Small intestine (tissue), 7 donors: ENCODE measurements at regions not wholly inside any gene's neighbourhood (a gene's known extent, or its start where the extent isn't known, plus 50 kb on each side); places are given as distances from the start of the nearest gene placed in this dataset.
A peak's percentile ranks its signal among the peaks of the same experiment; 100 is the strongest.
"Not testable (repeated sequence)": the region's sequence is repeated elsewhere in the genome, so short reads cannot be mapped to it uniquely, and the experiment has no call there.

Experiments
- DNase-seq, 2 donors: peaks; one replicate each; pipeline versions ENCODE4 v3.0.0 to v3.0.0-alpha.2; 2013
- FAIRE-seq: peaks from 2 replicates; lab custom pipeline; 2012; peaks lifted over from hg19 to GRCh38; lab: Jason Lieb, UNC
- H3K27ac ChIP-seq, 3 donors: one replicate each; pipeline ENCODE4 v1.5.1; 2013; ENCODE audit warnings: low read length in 2 of 3, mild to moderate bottlenecking in 2 of 3, control low read depth in 1 of 3, inconsistent platforms in 1 of 3, low read depth in 1 of 3, moderate library complexity in 1 of 3
- H3K27me3 ChIP-seq, 3 donors: one replicate each; pipeline ENCODE4 v1.6.1; 2013; ENCODE audit warnings: low read length in 3 of 3, inconsistent platforms in 1 of 3; ENCODE audit not compliant: control insufficient read depth in 3 of 3, insufficient read depth in 3 of 3
- H3K36me3 ChIP-seq, 3 donors: one replicate each; pipeline ENCODE4 v1.6.1; 2013; ENCODE audit warnings: low read length in 3 of 3, inconsistent platforms in 1 of 3, low read depth in 1 of 3, mild to moderate bottlenecking in 1 of 3, moderate library complexity in 1 of 3; ENCODE audit not compliant: control insufficient read depth in 3 of 3, insufficient read depth in 2 of 3
- H3K4me1 ChIP-seq, 3 donors: one replicate each; pipeline ENCODE4 v1.6.1; 2013; ENCODE audit warnings: low read length in 2 of 3, inconsistent platforms in 1 of 3, low read depth in 1 of 3, mild to moderate bottlenecking in 1 of 3, moderate library complexity in 1 of 3; ENCODE audit not compliant: control insufficient read depth in 3 of 3, insufficient read depth in 2 of 3
- H3K4me3 ChIP-seq, 3 donors: one replicate each; pipeline ENCODE4 v1.5.1; 2013; ENCODE audit warnings: low read length in 3 of 3, control low read depth in 1 of 3, inconsistent platforms in 1 of 3, low read depth in 1 of 3, mild to moderate bottlenecking in 1 of 3, moderate library complexity in 1 of 3
- H3K9me3 ChIP-seq, 2 donors: one replicate each; pipeline ENCODE4 v1.6.1; 2013; ENCODE audit warnings: low read depth in 1 of 2, low read length in 1 of 2; ENCODE audit not compliant: control insufficient read depth in 2 of 2, insufficient read depth in 1 of 2
- WGBS, 3 donors: extraction: QIAGEN DNeasy Blood & Tissue Kit; methylation state at CpG; one replicate each; pipeline ENCODE4 v1.1.7; 2013; 5-methylcytosine and 5-hydroxymethylcytosine counted together
- donor health status: healthy with polysubstance abuse.
- donor health status: control.
- donor health status: control.
- donor health status: Bipolar disorder and iron deficiency.
- donor health status: healthy.

- H3K36me3 ChIP-seq, result peaks cover 0 to 2% (median 0%) of the 10 kb centered on the region in 3 donors
- peaks cover 0 to 4% of the 10 kb centered on the region in 2 donors for H3K9me3 ChIP-seq
- FAIRE-seq, result no peak
- H3K4me1 ChIP-seq, result no peaks in the 10 kb centered on the region
- 50 to 87% (median 60%) methylated on average over 2 of the region's 2 CpGs for WGBS, 3 donors
- DNase-seq, result no peak
- no peak overlapping the region for H3K27ac ChIP-seq
- no peaks in the 10 kb centered on the region for H3K27me3 ChIP-seq
- no peak overlapping the region for H3K4me3 ChIP-seq
Measured at GRCh38 chr4:123176605-123177004, 220.0 kb upstream of the SPRY1 start.

DNA sequence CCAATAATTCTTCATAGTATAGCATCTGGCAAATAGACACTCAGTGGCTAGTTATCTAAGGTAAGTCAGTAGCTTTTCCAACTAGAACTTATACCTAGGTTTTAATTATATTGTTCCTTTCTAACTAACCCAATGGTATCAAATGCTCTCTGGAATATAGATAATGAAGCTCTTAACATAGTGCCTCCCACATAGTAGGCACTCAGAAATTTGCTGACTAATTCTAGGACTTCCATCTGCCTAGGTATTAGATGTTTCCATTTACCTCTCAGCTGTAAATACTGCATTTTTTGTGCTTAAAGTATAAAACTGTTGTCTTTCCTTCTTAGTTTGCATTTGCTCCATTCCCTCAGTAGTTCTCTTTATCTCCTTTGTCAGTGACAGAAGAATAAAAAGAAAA is 214.3 kb upstream of the SPRY1 start:
- H3K4me1 ChIP-seq, result no peaks in the 10 kb centered on the region
- no peaks in the 10 kb centered on the region for H3K27me3 ChIP-seq
- no peak for FAIRE-seq
- no peak overlapping the region for H3K27ac ChIP-seq
- peaks cover 0 to 2% (median 0%) of the 10 kb centered on the region in 3 donors for H3K36me3 ChIP-seq
- no peaks in the 10 kb centered on the region for H3K9me3 ChIP-seq
- no peak for DNase-seq
- no peak overlapping the region for H3K4me3 ChIP-seq

DNA sequence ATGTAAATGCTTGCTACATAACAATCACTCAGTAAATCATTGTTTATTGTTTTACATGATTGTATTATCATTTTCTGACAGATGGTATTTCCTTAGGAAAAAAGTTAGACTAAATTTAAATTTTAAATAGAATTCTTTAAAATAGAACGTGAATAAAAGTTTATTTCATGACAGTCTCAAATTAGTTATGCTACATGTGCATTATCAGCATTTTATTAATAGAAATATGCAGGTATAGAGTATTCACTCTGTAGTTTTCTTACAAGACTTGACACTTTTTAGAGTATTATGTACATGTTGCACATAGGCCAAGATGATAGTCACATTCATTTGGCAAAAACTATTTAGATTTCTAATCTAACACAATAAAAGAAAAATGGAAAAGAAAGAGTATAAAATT is 213.3 kb upstream of the SPRY1 start:
- H3K27me3 ChIP-seq, result no peaks in the 10 kb centered on the region
- H3K27ac ChIP-seq, result no peak overlapping the region
- no peaks in the 10 kb centered on the region for H3K4me1 ChIP-seq
- FAIRE-seq, result peak; percentile 19
- H3K4me3 ChIP-seq, result no peak overlapping the region
- no peaks in the 10 kb centered on the region for H3K9me3 ChIP-seq
- DNase-seq, result no peak
- 80 to 94% (median 91%) methylated on average over 1 of the region's 1 CpG for WGBS, 3 donors
- H3K36me3 ChIP-seq, result peaks cover 0 to 2% (median 0%) of the 10 kb centered on the region in 3 donors

DNA sequence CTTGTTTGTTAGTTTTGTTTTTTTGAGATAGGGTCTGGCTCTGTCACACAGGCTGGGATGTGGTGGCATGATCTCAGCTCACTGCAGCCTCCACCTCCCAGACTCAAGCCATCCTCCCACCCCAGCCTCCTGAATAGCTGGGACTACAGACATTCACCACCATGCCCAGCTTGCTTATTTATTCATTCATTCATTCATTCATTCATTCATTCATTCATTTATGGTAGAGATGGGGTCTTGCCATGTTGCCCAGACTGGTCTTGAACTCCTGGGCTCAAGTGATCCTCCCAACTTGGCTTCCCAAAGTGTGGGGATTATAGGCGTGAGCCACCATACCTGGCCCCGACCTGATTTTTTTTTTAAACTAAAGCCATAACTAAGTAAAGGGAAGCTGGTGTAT is 212.8 kb upstream of the SPRY1 start:
- not testable (repeated sequence) for H3K4me3 ChIP-seq, H3K4me1 ChIP-seq, H3K27ac ChIP-seq, DNase-seq, H3K36me3 ChIP-seq, H3K27me3 ChIP-seq, H3K9me3 ChIP-seq, FAIRE-seq
- WGBS, 3 donors, result 98 to 100% (median 98%) methylated on average over 2 of the region's 2 CpGs

- Histone ChIP-seq H3K27me3 (no peaks in the 10 kb centered on the region), H3K9me3 (no peaks in the 10 kb centered on the region), H3K27ac (no peak overlapping the region), H3K4me1 (no peaks in the 10 kb centered on the region), H3K36me3 (no peaks in the 10 kb centered on the region), H3K4me3 (no peak overlapping the region)
- no peak for FAIRE-seq
- no peak for DNase-seq
- 87 to 96% (median 94%) methylated on average over 1 of the region's 1 CpG for WGBS, 3 donors
Measured at GRCh38 chr4:123186731-123187130, 209.9 kb upstream of the SPRY1 start.

DNA sequence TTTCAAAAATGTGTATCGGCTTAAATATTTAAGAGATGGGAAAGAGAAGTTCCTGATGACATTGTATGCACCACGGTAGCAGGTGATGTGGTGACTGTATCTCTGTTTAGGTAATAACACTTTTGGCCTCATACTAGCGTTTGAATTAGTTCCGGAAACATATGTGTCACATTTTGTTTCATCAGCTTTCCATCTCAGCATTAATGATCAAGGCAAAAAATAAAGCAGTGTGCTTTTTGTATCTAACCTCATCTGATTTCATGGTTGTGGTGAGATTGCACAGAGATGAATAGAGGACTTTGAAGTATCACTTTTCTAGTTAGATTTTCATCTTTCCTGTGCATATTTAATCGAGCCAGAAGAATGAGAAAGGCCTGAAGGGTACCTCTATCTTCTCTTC is 206.4 kb upstream of the SPRY1 start:
- Histone ChIP-seq H3K4me3 (no peak overlapping the region), H3K27ac (no peak overlapping the region), H3K4me1 (no peaks in the 10 kb centered on the region), H3K9me3 (no peaks in the 10 kb centered on the region), H3K27me3 (no peaks in the 10 kb centered on the region), H3K36me3 (no peaks in the 10 kb centered on the region)
- FAIRE-seq, result no peak
- 89 to 92% (median 90%) methylated on average over 5 of the region's 5 CpGs for WGBS, 3 donors
- DNase-seq, result no peak

GRCh38 chr4:123191728-123192127 is 204.9 kb upstream of the SPRY1 start:
- DNase-seq, result no peak
- Histone ChIP-seq H3K9me3 (no peaks in the 10 kb centered on the region), H3K4me3 (no peak overlapping the region), H3K27me3 (no peaks in the 10 kb centered on the region), H3K36me3 (no peaks in the 10 kb centered on the region), H3K27ac (no peak overlapping the region), H3K4me1 (no peaks in the 10 kb centered on the region)
- 48 to 71% (median 66%) methylated on average over 2 of the region's 2 CpGs for whole genome bisulfite sequencing, 3 donors
- no peak for FAIRE-seq

DNA sequence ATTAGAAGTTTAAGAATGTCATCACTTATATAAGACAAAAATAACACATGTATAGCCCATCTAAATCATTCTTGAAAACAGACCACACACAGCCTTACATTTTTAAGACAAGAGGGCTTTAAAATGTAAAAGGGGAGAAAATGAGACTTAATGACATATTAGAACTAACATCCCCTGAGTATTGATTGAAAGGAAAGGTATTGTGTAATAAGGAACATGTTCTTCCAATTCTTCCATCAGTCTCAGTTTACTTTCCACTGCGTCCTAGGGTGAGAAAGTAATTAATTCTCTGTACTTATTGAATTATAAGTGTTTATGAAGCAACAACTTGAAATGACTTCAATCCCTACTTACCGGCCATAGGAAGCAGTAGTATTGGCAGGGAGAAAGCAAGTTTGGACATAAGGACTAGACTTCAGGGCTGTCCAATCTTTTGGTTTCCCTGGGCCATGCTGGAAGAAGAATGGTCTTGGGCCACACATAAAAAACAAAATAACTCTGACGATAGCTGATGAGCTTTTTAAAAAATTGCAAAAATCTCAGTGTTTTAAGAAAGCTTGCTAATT is 202.7 kb upstream of the SPRY1 start:
- DNase-seq (no peak), FAIRE-seq (no peak)
- WGBS, 3 donors, result 81 to 94% (median 92%) methylated on average over 3 of the region's 3 CpGs
- Histone ChIP-seq H3K9me3 (no peaks in the 10 kb centered on the region), H3K36me3 (no peaks in the 10 kb centered on the region), H3K27ac (no peak overlapping the region), H3K27me3 (no peaks in the 10 kb centered on the region), H3K4me1 (no peaks in the 10 kb centered on the region), H3K4me3 (no peak overlapping the region)

GRCh38 chr4:123198706-123199105 is 197.9 kb upstream of the SPRY1 start:
- H3K27ac ChIP-seq, result no peak overlapping the region
- no peaks in the 10 kb centered on the region for H3K9me3 ChIP-seq
- H3K4me3 ChIP-seq, result no peak overlapping the region
- 86 to 94% (median 93%) methylated on average over 2 of the region's 2 CpGs for WGBS, 3 donors
- DNase-seq (no peak), FAIRE-seq (no peak)
- no peaks in the 10 kb centered on the region for H3K4me1 ChIP-seq
- no peaks in the 10 kb centered on the region for H3K36me3 ChIP-seq
- H3K27me3 ChIP-seq, result no peaks in the 10 kb centered on the region
